SU-DHL-6 (cell line): ENCODE measurements at regions not wholly inside any gene's neighbourhood (a gene's known extent, or its start where the extent isn't known, plus 50 kb on each side); places are given as distances from the start of the nearest gene placed in this dataset.
"Not testable (repeated sequence)": the region's sequence is repeated elsewhere in the genome, so short reads cannot be mapped to it uniquely, and the experiment has no call there.

Experiments
- H2AFZ ChIP-seq: fragments of 200-600 bp; sonication (generic); 2 replicates; pipeline ENCODE4 v1.6.1; 2014; ENCODE audit warnings: low read depth, mild to moderate bottlenecking, moderate library complexity, mixed read lengths, antibody characterized with exemption, low read length; ENCODE audit not compliant: severe bottlenecking
- H3F3A ChIP-seq: fragments of 200-600 bp; shearing (Covaris generic); 2 replicates; pipeline ENCODE4 v1.6.0; 2016; ENCODE audit warnings: antibody characterized with exemption, mild to moderate bottlenecking; ENCODE audit not compliant: insufficient read depth
- H3K27ac ChIP-seq: fragments of 200-600 bp; sonication (generic); 2 replicates; pipeline ENCODE4 v1.5.1; 2016; ENCODE audit warnings: low read depth, mild to moderate bottlenecking, low read length, moderate library complexity, mixed read lengths
- H3K27me3 ChIP-seq: fragments of 200-600 bp; sonication (generic), shearing (Covaris generic); 2 replicates; pipeline ENCODE4 v1.6.0; 2014; ENCODE audit warnings: mild to moderate bottlenecking, low read length
- H3K36me3 ChIP-seq: fragments of 200-600 bp; sonication (generic); 2 replicates; pipeline ENCODE4 v1.6.1; 2014; ENCODE audit warnings: mild to moderate bottlenecking, low read length, mixed read lengths
- H3K4me2 ChIP-seq: fragments of 300-600, 200-600 bp; shearing (Covaris generic), sonication (generic); 2 replicates; pipeline ENCODE4 v1.6.0; 2014; ENCODE audit warnings: low read length, low read depth, mild to moderate bottlenecking; ENCODE audit not compliant: poor library complexity, severe bottlenecking
- H3K4me3 ChIP-seq: fragments of 200-600 bp; sonication (generic); 2 replicates; pipeline ENCODE4 v1.5.1; 2014; ENCODE audit warnings: antibody characterized with exemption, low read length, mild to moderate bottlenecking, mixed read lengths; ENCODE audit not compliant: insufficient read depth, poor library complexity, severe bottlenecking
- H3K79me2 ChIP-seq: fragments of 200-600 bp; sonication (generic); 2 replicates; pipeline ENCODE4 v1.6.1; 2014; ENCODE audit warnings: mild to moderate bottlenecking, low read length, moderate library complexity; ENCODE audit not compliant: insufficient read depth
- H3K9ac ChIP-seq: fragments of 200-600 bp; sonication (generic); 2 replicates; pipeline ENCODE4 v1.7.0; 2014; ENCODE audit warnings: mild to moderate bottlenecking, low read length
- H3K9me2 ChIP-seq: fragments of 200-600 bp; sonication (generic); replicated peaks from 2 replicates; pipeline ENCODE4 v1.6.1; 2014; ENCODE audit warnings: low read length; ENCODE audit not compliant: insufficient read depth
- H3K9me3 ChIP-seq: fragments of 200-600 bp; sonication (generic); 2 replicates; pipeline ENCODE4 v1.6.1; 2014; ENCODE audit warnings: low read length, mixed read lengths; ENCODE audit not compliant: insufficient read depth
- H4K20me1 ChIP-seq: fragments of 200-600 bp; sonication (generic); 2 replicates; pipeline ENCODE4 v1.6.1; 2014; ENCODE audit warnings: low read depth, mild to moderate bottlenecking, antibody characterized with exemption, low read length, moderate library complexity, mixed read lengths
- CTCF ChIP-seq: fragments of 200-600 bp; sonication (generic); IDR thresholded peaks from one replicate; pipeline ENCODE4 v1.5.1; 2017; ENCODE audit warnings: antibody characterized with exemption, mild to moderate bottlenecking, low read length, moderate library complexity; ENCODE audit not compliant: insufficient read depth, poor library complexity, severe bottlenecking
- EZH2phosphoT487 ChIP-seq: fragments of 200-600 bp; sonication (generic), shearing (Covaris generic); conservative IDR thresholded peaks from 2 replicates; pipeline ENCODE4 v1.6.1; 2018; ENCODE audit warnings: mild to moderate bottlenecking, antibody characterized with exemption, low read length, moderate library complexity, mixed read lengths

- no peak for TF ChIP-seq EZH2phosphoT487
- TF ChIP-seq CTCF = no peak
- H4K20me1 ChIP-seq = no peaks in the 10 kb centered on the region
- no peak overlapping the region for H3K27ac ChIP-seq
- no peak overlapping the region for H3K4me2 ChIP-seq
- no peaks in the 10 kb centered on the region for H3K36me3 ChIP-seq
- H3K9ac ChIP-seq = no peak overlapping the region
- H3K27me3 ChIP-seq = no peaks in the 10 kb centered on the region
- no peaks in the 10 kb centered on the region for H3K9me2 ChIP-seq
- no peaks in the 10 kb centered on the region for H3F3A ChIP-seq
- no peaks in the 10 kb centered on the region for H3K9me3 ChIP-seq
- no peaks in the 10 kb centered on the region for H3K79me2 ChIP-seq
- H3K4me3 ChIP-seq = no peak overlapping the region
- H2AFZ ChIP-seq = no peak overlapping the region
Measured at GRCh38 chr2:183840061-183840584, 715.9 kb downstream of the NUP35 start.

- H3K27ac ChIP-seq, H4K20me1 ChIP-seq, H3K79me2 ChIP-seq, H3K36me3 ChIP-seq, H3K4me2 ChIP-seq, H3K9me2 ChIP-seq, H2AFZ ChIP-seq, H3K9me3 ChIP-seq, H3F3A ChIP-seq, H3K27me3 ChIP-seq, H3K4me3 ChIP-seq, H3K9ac ChIP-seq: not testable (repeated sequence)
Measured at GRCh38 chr2:183849826-183850225, 725.6 kb downstream of the NUP35 start.

GRCh38 chr2:183859129-183859528 is 734.9 kb downstream of the NUP35 start:
- H3K4me2 ChIP-seq = no peak overlapping the region
- H3K27me3 ChIP-seq = no peaks in the 10 kb centered on the region
- TF ChIP-seq CTCF (no peak), EZH2phosphoT487 (no peak)
- no peaks in the 10 kb centered on the region for H3F3A ChIP-seq
- H3K79me2 ChIP-seq = no peaks in the 10 kb centered on the region
- H3K36me3 ChIP-seq = no peaks in the 10 kb centered on the region
- H3K9me2 ChIP-seq = no peaks in the 10 kb centered on the region
- H3K9me3 ChIP-seq = no peaks in the 10 kb centered on the region
- no peak overlapping the region for H3K9ac ChIP-seq
- no peak overlapping the region for H3K27ac ChIP-seq
- no peak overlapping the region for H3K4me3 ChIP-seq
- no peak overlapping the region for H2AFZ ChIP-seq
- no peaks in the 10 kb centered on the region for H4K20me1 ChIP-seq

GRCh38 chr2:183866666-183867065 is 731.7 kb upstream of the ZNF804A start:
- H3K4me2 ChIP-seq = no peak overlapping the region
- no peak overlapping the region for H3K4me3 ChIP-seq
- no peak overlapping the region for H3K27ac ChIP-seq
- no peaks in the 10 kb centered on the region for H4K20me1 ChIP-seq
- H3K79me2 ChIP-seq = no peaks in the 10 kb centered on the region
- H3F3A ChIP-seq = no peaks in the 10 kb centered on the region
- H3K27me3 ChIP-seq = no peaks in the 10 kb centered on the region
- H2AFZ ChIP-seq = no peak overlapping the region
- TF ChIP-seq EZH2phosphoT487 (no peak), CTCF (no peak)
- no peaks in the 10 kb centered on the region for H3K9me2 ChIP-seq
- H3K9ac ChIP-seq = no peak overlapping the region
- H3K36me3 ChIP-seq = no peaks in the 10 kb centered on the region
- no peaks in the 10 kb centered on the region for H3K9me3 ChIP-seq
